ENCODE measurements at regions not wholly inside any gene's neighbourhood (a gene's known extent, or its start where the extent isn't known, plus 50 kb on each side); places are given as distances from the start of the nearest gene placed in this dataset.

- intact Hi-C loops (cut with micrococcal nuclease), result no loop called here
- H3K36me3 Mint-ChIP-seq (ENCODE audit: low read depth), result no peaks in the 10 kb centered on the region
- H3K9me3 Mint-ChIP-seq, result no peaks in the 10 kb centered on the region
- DNase-seq (ENCODE audit: low spot score), result no peak
- no peaks in the 10 kb centered on the region for H3K27me3 Mint-ChIP-seq (ENCODE audit: low read depth)
- no peak overlapping the region for H3K4me3 Mint-ChIP-seq (ENCODE audit: low read depth)
- H3K27ac Mint-ChIP-seq, result no peak overlapping the region
- H3K4me1 Mint-ChIP-seq (ENCODE audit: low read depth), result peaks cover 3% of the 10 kb centered on the region
Measured at GRCh38 chr2:239816576-239817467, 208.3 kb downstream of the NDUFA10 start.

GRCh38 chr2:239815671-239816070, 209.5 kb downstream of the NDUFA10 start:
- intact Hi-C loops (cut with micrococcal nuclease), result no loop called here
- Mint-ChIP-seq H3K27me3 (ENCODE audit: low read depth) (no peaks in the 10 kb centered on the region), H3K9me3 (no peaks in the 10 kb centered on the region), H3K36me3 (ENCODE audit: low read depth) (no peaks in the 10 kb centered on the region), H3K4me3 (ENCODE audit: low read depth) (no peak overlapping the region), H3K27ac (no peak overlapping the region), H3K4me1 (ENCODE audit: low read depth) (peaks cover 3% of the 10 kb centered on the region)
- DNase-seq (ENCODE audit: low spot score), result no peak

- Mint-ChIP-seq H3K27me3 (ENCODE audit: low read depth) (no peaks in the 10 kb centered on the region), H3K9me3 (no peaks in the 10 kb centered on the region), H3K27ac (no peak overlapping the region), H3K4me1 (ENCODE audit: low read depth) (no peaks in the 10 kb centered on the region), H3K36me3 (ENCODE audit: low read depth) (no peaks in the 10 kb centered on the region), H3K4me3 (ENCODE audit: low read depth) (no peak overlapping the region)
- DNase-seq (ENCODE audit: low spot score), result no peak
- intact Hi-C loops (cut with micrococcal nuclease), result no loop called here
Measured at GRCh38 chr2:239814861-239815601, 210.1 kb downstream of the NDUFA10 start.

- no peaks in the 10 kb centered on the region for H3K4me1 Mint-ChIP-seq (ENCODE audit: low read depth)
- no peak for DNase-seq (ENCODE audit: low spot score)
Measured at GRCh38 chr2:239814116-239814860, 210.9 kb downstream of the NDUFA10 start.

GRCh38 chr2:239813261-239814115, 211.7 kb downstream of the NDUFA10 start:
- no peak for DNase-seq (ENCODE audit: low spot score)
- no peaks in the 10 kb centered on the region for H3K27me3 Mint-ChIP-seq (ENCODE audit: low read depth)
- H3K9me3 Mint-ChIP-seq, result no peaks in the 10 kb centered on the region
- H3K4me3 Mint-ChIP-seq (ENCODE audit: low read depth), result no peak overlapping the region
- no peaks in the 10 kb centered on the region for H3K4me1 Mint-ChIP-seq (ENCODE audit: low read depth)
- intact Hi-C loops (cut with micrococcal nuclease), result no loop called here
- no peak overlapping the region for H3K27ac Mint-ChIP-seq
- H3K36me3 Mint-ChIP-seq (ENCODE audit: low read depth), result no peaks in the 10 kb centered on the region

More at GRCh38 chr2:239814116-239814860, 210.9 kb downstream of the NDUFA10 start:
- no peaks in the 10 kb centered on the region for H3K27me3 Mint-ChIP-seq (ENCODE audit: low read depth)
- no peak overlapping the region for H3K27ac Mint-ChIP-seq
- H3K9me3 Mint-ChIP-seq, result no peaks in the 10 kb centered on the region
- intact Hi-C loops (cut with micrococcal nuclease), result no loop called here
- no peaks in the 10 kb centered on the region for H3K36me3 Mint-ChIP-seq (ENCODE audit: low read depth)
- H3K4me3 Mint-ChIP-seq (ENCODE audit: low read depth), result no peak overlapping the region

- H3K9me3 Mint-ChIP-seq, result no peaks in the 10 kb centered on the region
- H3K27ac Mint-ChIP-seq, result no peak overlapping the region
- intact Hi-C loops (cut with micrococcal nuclease), result no loop called here
- H3K4me3 Mint-ChIP-seq (ENCODE audit: low read depth), result no peak overlapping the region
- no peaks in the 10 kb centered on the region for H3K4me1 Mint-ChIP-seq (ENCODE audit: low read depth)
- no peaks in the 10 kb centered on the region for H3K36me3 Mint-ChIP-seq (ENCODE audit: low read depth)
- no peak for DNase-seq (ENCODE audit: low spot score)
- no peaks in the 10 kb centered on the region for H3K27me3 Mint-ChIP-seq (ENCODE audit: low read depth)
Measured at GRCh38 chr2:239811806-239812560, 213.2 kb downstream of the NDUFA10 start.

GRCh38 chr2:239811111-239811781, 213.9 kb downstream of the NDUFA10 start:
- H3K27me3 Mint-ChIP-seq (ENCODE audit: low read depth), result no peaks in the 10 kb centered on the region
- no peaks in the 10 kb centered on the region for H3K9me3 Mint-ChIP-seq
- intact Hi-C loops (cut with micrococcal nuclease), result no loop called here
- H3K4me3 Mint-ChIP-seq (ENCODE audit: low read depth), result no peak overlapping the region
- H3K4me1 Mint-ChIP-seq (ENCODE audit: low read depth), result no peaks in the 10 kb centered on the region
- DNase-seq (ENCODE audit: low spot score), result no peak
- no peak overlapping the region for H3K27ac Mint-ChIP-seq
- H3K36me3 Mint-ChIP-seq (ENCODE audit: low read depth), result no peaks in the 10 kb centered on the region

- H3K4me1 Mint-ChIP-seq (ENCODE audit: low read depth), result no peaks in the 10 kb centered on the region
- intact Hi-C loops (cut with micrococcal nuclease), result no loop called here
- H3K27me3 Mint-ChIP-seq (ENCODE audit: low read depth), result no peaks in the 10 kb centered on the region
- H3K4me3 Mint-ChIP-seq (ENCODE audit: low read depth), result no peak overlapping the region
- H3K36me3 Mint-ChIP-seq (ENCODE audit: low read depth), result no peaks in the 10 kb centered on the region
- H3K9me3 Mint-ChIP-seq, result no peaks in the 10 kb centered on the region
- H3K27ac Mint-ChIP-seq, result no peak overlapping the region
- DNase-seq (ENCODE audit: low spot score), result no peak
Measured at GRCh38 chr2:239809391-239809790, 215.8 kb downstream of the NDUFA10 start.

- Mint-ChIP-seq H3K27me3 (ENCODE audit: low read depth) (no peaks in the 10 kb centered on the region), H3K9me3 (no peaks in the 10 kb centered on the region), H3K27ac (no peak overlapping the region), H3K4me1 (ENCODE audit: low read depth) (no peaks in the 10 kb centered on the region), H3K4me3 (ENCODE audit: low read depth) (no peak overlapping the region), H3K36me3 (ENCODE audit: low read depth) (no peaks in the 10 kb centered on the region)
- intact Hi-C loops (cut with micrococcal nuclease), result no loop called here
- DNase-seq (ENCODE audit: low spot score), result no peak
Measured at GRCh38 chr2:239807568-239807967, 217.6 kb downstream of the NDUFA10 start.

GRCh38 chr2:239806758-239807434, 218.2 kb downstream of the NDUFA10 start:
- no peak for DNase-seq (ENCODE audit: low spot score)

GRCh38 chr2:239806276-239806675, 218.9 kb downstream of the NDUFA10 start:
- DNase-seq (ENCODE audit: low spot score), result no peak
- no peak overlapping the region for H3K27ac Mint-ChIP-seq

More at GRCh38 chr2:239806758-239807434, 218.2 kb downstream of the NDUFA10 start:
- H3K27me3 Mint-ChIP-seq (ENCODE audit: low read depth), result no peaks in the 10 kb centered on the region
- no peak overlapping the region for H3K27ac Mint-ChIP-seq
- H3K9me3 Mint-ChIP-seq, result no peaks in the 10 kb centered on the region
- H3K4me1 Mint-ChIP-seq (ENCODE audit: low read depth), result no peaks in the 10 kb centered on the region
- no peaks in the 10 kb centered on the region for H3K36me3 Mint-ChIP-seq (ENCODE audit: low read depth)
- H3K4me3 Mint-ChIP-seq (ENCODE audit: low read depth), result no peak overlapping the region
- intact Hi-C loops (cut with micrococcal nuclease), result no loop called here

More at GRCh38 chr2:239806276-239806675, 218.9 kb downstream of the NDUFA10 start:
- Mint-ChIP-seq H3K27me3 (ENCODE audit: low read depth) (no peaks in the 10 kb centered on the region), H3K4me1 (ENCODE audit: low read depth) (no peaks in the 10 kb centered on the region), H3K9me3 (no peaks in the 10 kb centered on the region), H3K4me3 (ENCODE audit: low read depth) (no peak overlapping the region), H3K36me3 (ENCODE audit: low read depth) (no peaks in the 10 kb centered on the region)
- intact Hi-C loops (cut with micrococcal nuclease), result no loop called here
